ENCODE measurements at regions not wholly inside any gene's neighbourhood (a gene's known extent, or its start where the extent isn't known, plus 50 kb on each side); places are given as distances from the start of the nearest gene placed in this dataset.

DNA sequence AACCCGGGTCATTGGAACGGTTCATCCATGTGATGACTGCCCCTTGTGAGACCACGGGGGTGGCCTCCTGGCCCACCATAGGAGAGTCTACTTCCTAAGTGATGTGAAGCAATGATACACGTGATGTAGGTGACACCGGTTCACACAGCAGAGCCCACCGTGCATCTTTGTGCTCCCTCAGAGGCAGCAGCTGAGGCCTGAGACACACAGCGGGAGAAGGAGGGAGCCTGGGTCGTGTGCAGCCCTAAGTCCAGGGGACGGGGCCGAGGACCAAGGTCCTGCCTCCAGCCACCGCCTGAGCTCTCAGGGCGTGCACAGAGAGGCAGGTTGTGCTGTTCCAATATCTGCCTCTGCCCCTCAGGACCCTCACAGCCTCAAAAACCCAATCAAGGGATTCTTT, 377.2 kb upstream of the SALL3 start:
- TF ChIP-seq, protein P1, sequence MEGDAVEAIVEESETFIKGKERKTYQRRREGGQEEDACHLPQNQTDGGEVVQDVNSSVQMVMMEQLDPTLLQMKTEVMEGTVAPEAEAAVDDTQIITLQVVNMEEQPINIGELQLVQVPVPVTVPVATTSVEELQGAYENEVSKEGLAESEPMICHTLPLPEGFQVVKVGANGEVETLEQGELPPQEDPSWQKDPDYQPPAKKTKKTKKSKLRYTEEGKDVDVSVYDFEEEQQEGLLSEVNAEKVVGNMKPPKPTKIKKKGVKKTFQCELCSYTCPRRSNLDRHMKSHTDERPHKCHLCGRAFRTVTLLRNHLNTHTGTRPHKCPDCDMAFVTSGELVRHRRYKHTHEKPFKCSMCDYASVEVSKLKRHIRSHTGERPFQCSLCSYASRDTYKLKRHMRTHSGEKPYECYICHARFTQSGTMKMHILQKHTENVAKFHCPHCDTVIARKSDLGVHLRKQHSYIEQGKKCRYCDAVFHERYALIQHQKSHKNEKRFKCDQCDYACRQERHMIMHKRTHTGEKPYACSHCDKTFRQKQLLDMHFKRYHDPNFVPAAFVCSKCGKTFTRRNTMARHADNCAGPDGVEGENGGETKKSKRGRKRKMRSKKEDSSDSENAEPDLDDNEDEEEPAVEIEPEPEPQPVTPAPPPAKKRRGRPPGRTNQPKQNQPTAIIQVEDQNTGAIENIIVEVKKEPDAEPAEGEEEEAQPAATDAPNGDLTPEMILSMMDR (IDR thresholded peaks at IDR 0.05) = no peak
- H3K27me3 Mint-ChIP-seq (ENCODE audit: low read depth, poor library complexity) = peaks cover 6% of the 10 kb centered on the region
- peaks cover 25% of the 10 kb centered on the region for H3K4me1 Mint-ChIP-seq
- H3K9me3 Mint-ChIP-seq = peaks cover 20% of the 10 kb centered on the region
- no peak overlapping the region for H3K4me3 Mint-ChIP-seq
- no peaks in the 10 kb centered on the region for H3K36me3 Mint-ChIP-seq (ENCODE audit: low read depth)
- H3K27ac Mint-ChIP-seq = no peak overlapping the region
- no peak for DNase-seq

GRCh38 chr18:78603102-78603983, 376.3 kb upstream of the SALL3 start:
- TF ChIP-seq, protein P1 (IDR thresholded peaks at IDR 0.05) = no peak
- Mint-ChIP-seq H3K4me1 (peaks cover 29% of the 10 kb centered on the region), H3K36me3 (ENCODE audit: low read depth) (no peaks in the 10 kb centered on the region), H3K4me3 (no peak overlapping the region), H3K27me3 (ENCODE audit: low read depth, poor library complexity) (peaks cover 7% of the 10 kb centered on the region), H3K27ac (peak overlapping the region; percentile 68), H3K9me3 (peaks cover 18% of the 10 kb centered on the region)
- DNase-seq = no peak

DNA sequence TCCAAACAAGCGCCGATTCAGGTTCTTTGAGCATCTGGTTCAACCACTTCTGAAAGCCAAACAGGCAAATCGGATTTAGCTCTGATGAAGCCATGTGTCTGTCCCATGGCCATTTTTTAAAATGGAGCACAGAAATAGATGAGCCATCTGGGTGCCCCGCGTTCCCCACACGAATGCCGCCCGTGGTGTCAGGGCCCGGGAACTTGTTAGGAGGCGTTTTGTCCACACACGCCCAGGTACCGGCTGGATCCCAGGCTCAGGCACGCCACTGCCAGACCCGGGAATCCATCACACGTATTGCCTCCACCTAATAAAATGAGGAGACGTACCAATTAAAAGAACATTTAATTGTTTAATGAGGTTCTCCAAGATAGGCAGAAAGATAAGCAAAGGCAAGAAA, 374.4 kb upstream of the SALL3 start:
- H3K27me3 Mint-ChIP-seq (ENCODE audit: low read depth, poor library complexity) = peaks cover 7% of the 10 kb centered on the region
- no peak overlapping the region for H3K27ac Mint-ChIP-seq
- H3K4me3 Mint-ChIP-seq = no peak overlapping the region
- peaks cover 9% of the 10 kb centered on the region for H3K9me3 Mint-ChIP-seq
- H3K36me3 Mint-ChIP-seq (ENCODE audit: low read depth) = no peaks in the 10 kb centered on the region
- DNase-seq = no peak
- H3K4me1 Mint-ChIP-seq = peaks cover 29% of the 10 kb centered on the region
- TF ChIP-seq, protein P1 (IDR thresholded peaks at IDR 0.05) = no peak

GRCh38 chr18:78607221-78607620, 372.4 kb upstream of the SALL3 start:
- Mint-ChIP-seq H3K4me1 (peaks cover 41% of the 10 kb centered on the region), H3K9me3 (peaks cover 9% of the 10 kb centered on the region), H3K27ac (no peak overlapping the region), H3K4me3 (no peak overlapping the region), H3K36me3 (ENCODE audit: low read depth) (no peaks in the 10 kb centered on the region), H3K27me3 (ENCODE audit: low read depth, poor library complexity) (peaks cover 9% of the 10 kb centered on the region)
- DNase-seq = no peak
- TF ChIP-seq, protein P1 (IDR thresholded peaks at IDR 0.05) = no peak

- DNase-seq = no peak
- peaks cover 42% of the 10 kb centered on the region for H3K4me1 Mint-ChIP-seq
- no peaks in the 10 kb centered on the region for H3K36me3 Mint-ChIP-seq (ENCODE audit: low read depth)
- no peak overlapping the region for H3K4me3 Mint-ChIP-seq
- peaks cover 9% of the 10 kb centered on the region for H3K9me3 Mint-ChIP-seq
- H3K27me3 Mint-ChIP-seq (ENCODE audit: low read depth, poor library complexity) = peaks cover 9% of the 10 kb centered on the region
- no peak overlapping the region for H3K27ac Mint-ChIP-seq
- TF ChIP-seq, protein P1 (IDR thresholded peaks at IDR 0.05) = no peak
Observed at GRCh38 chr18:78607784-78608183, 371.8 kb upstream of the SALL3 start.

DNA sequence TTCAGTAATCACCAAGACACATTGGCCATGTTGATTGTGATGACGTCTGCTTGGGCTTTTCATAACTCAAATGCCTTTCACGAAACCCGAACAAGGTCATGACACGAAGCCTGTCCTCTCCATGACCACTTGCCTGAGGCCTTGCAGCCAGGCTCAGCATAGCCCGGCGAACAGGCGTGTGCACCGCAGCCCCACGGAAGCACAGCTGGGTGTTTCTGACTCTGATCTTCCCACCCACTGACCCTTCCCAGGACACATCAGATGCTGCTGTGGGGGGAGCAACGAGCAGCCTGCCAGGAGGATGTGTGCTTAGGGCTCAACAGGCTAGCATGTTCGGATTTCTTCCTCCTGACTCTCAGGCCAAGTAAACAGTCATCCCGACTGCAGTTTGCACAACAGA, 369.4 kb upstream of the SALL3 start:
- no peak overlapping the region for H3K4me3 Mint-ChIP-seq
- H3K4me1 Mint-ChIP-seq = peaks cover 26% of the 10 kb centered on the region
- no peaks in the 10 kb centered on the region for H3K36me3 Mint-ChIP-seq (ENCODE audit: low read depth)
- peaks cover 12% of the 10 kb centered on the region for H3K27me3 Mint-ChIP-seq (ENCODE audit: low read depth, poor library complexity)
- no peak overlapping the region for H3K27ac Mint-ChIP-seq
- TF ChIP-seq, protein P1 (IDR thresholded peaks at IDR 0.05) = no peak
- peaks cover 13% of the 10 kb centered on the region for H3K9me3 Mint-ChIP-seq
- DNase-seq = no peak
